HFFc6 (cell line): ENCODE measurements at regions not wholly inside any gene's neighbourhood (a gene's known extent, or its start where the extent isn't known, plus 50 kb on each side); places are given as distances from the start of the nearest gene placed in this dataset.
A peak's percentile ranks its signal among the peaks of the same experiment; 100 is the strongest.

ENCODE experiments used
- DNase-seq: peaks from one replicate; pipeline ENCODE4 v3.0.0-alpha.2; 2018
- H3K27ac Mint-ChIP-seq: 2 replicates; pipeline ENCODE4 v1.8.0; 2020; ENCODE audit warnings: mild to moderate bottlenecking, mixed read lengths
- H3K27me3 Mint-ChIP-seq: 2 replicates; pipeline ENCODE4 v1.8.0; 2021; ENCODE audit warnings: mild to moderate bottlenecking, moderate library complexity, mixed read lengths; ENCODE audit not compliant: insufficient read depth
- H3K36me3 Mint-ChIP-seq: 2 replicates; pipeline ENCODE4 v1.8.0; 2021; ENCODE audit warnings: low read depth, mixed read lengths
- H3K4me1 Mint-ChIP-seq: 2 replicates; pipeline ENCODE4 v1.8.0; 2020; ENCODE audit warnings: low read depth, mixed read lengths
- H3K4me3 Mint-ChIP-seq: 2 replicates; pipeline ENCODE4 v1.8.0; 2020; ENCODE audit warnings: mild to moderate bottlenecking, moderate library complexity, mixed read lengths
- H3K9me3 Mint-ChIP-seq: 2 replicates; pipeline ENCODE4 v1.8.0; 2020; ENCODE audit warnings: mild to moderate bottlenecking, mixed read lengths
- CTCF ChIP-seq: fragments of 200-600 bp; sonication (generic); IDR thresholded peaks from 2 replicates; pipeline ENCODE4 v1.5.0; 2021; ENCODE audit warnings: antibody characterized with exemption, mild to moderate bottlenecking

- Mint-ChIP-seq H3K27ac (no peak overlapping the region), H3K4me1 (peaks cover 24% of the 10 kb centered on the region), H3K4me3 (no peak overlapping the region), H3K27me3 (peaks cover 3% of the 10 kb centered on the region; the same call in 1 of the 2 replicates), H3K9me3 (no peaks in the 10 kb centered on the region), H3K36me3 (no peaks in the 10 kb centered on the region)
- TF ChIP-seq CTCF, result no peak
- no peak for DNase-seq
Observed at GRCh38 chr3:46130631-46131310, 77.3 kb downstream of the CCR1 start.

- H3K27me3 Mint-ChIP-seq, result peaks cover 3% of the 10 kb centered on the region; the same call in 1 of the 2 replicates
- H3K27ac Mint-ChIP-seq, result no peak overlapping the region
- H3K4me1 Mint-ChIP-seq, result peaks cover 25% of the 10 kb centered on the region
- H3K36me3 Mint-ChIP-seq, result no peaks in the 10 kb centered on the region
- TF ChIP-seq CTCF, result no peak
- no peak overlapping the region for H3K4me3 Mint-ChIP-seq
- no peak for DNase-seq
- H3K9me3 Mint-ChIP-seq, result no peaks in the 10 kb centered on the region
Observed at GRCh38 chr3:46129588-46130272, 78.4 kb downstream of the CCR1 start.

- DNase-seq, result peak; percentile 88
- Mint-ChIP-seq H3K27me3 (peaks cover 3% of the 10 kb centered on the region; the same call in 1 of the 2 replicates), H3K4me1 (peaks cover 37% of the 10 kb centered on the region), H3K36me3 (no peaks in the 10 kb centered on the region), H3K4me3 (peak overlapping the region; percentile 22; the same call in 1 of the 2 replicates), H3K9me3 (no peaks in the 10 kb centered on the region), H3K27ac (peak overlapping the region; percentile 88)
- no peak for TF ChIP-seq CTCF
Observed at GRCh38 chr3:46127503-46127902, 80.6 kb downstream of the CCR1 start.

GRCh38 chr3:46124216-46125177, 83.6 kb downstream of the CCR1 start:
- Mint-ChIP-seq H3K4me3 (peak overlapping the region; percentile 19; the same call in 1 of the 2 replicates), H3K27ac (peak overlapping the region; percentile 55; the same call in 1 of the 2 replicates), H3K27me3 (peaks cover 4% of the 10 kb centered on the region), H3K4me1 (peaks cover 37% of the 10 kb centered on the region), H3K9me3 (no peaks in the 10 kb centered on the region), H3K36me3 (no peaks in the 10 kb centered on the region)
- TF ChIP-seq CTCF, result no peak
- peak; percentile 67 for DNase-seq

GRCh38 chr3:46123646-46124045, 84.5 kb downstream of the CCR1 start:
- TF ChIP-seq CTCF, result no peak
- Mint-ChIP-seq H3K27ac (no peak overlapping the region), H3K4me1 (peaks cover 37% of the 10 kb centered on the region), H3K4me3 (no peak overlapping the region), H3K36me3 (no peaks in the 10 kb centered on the region), H3K27me3 (peaks cover 2% of the 10 kb centered on the region), H3K9me3 (no peaks in the 10 kb centered on the region)
- DNase-seq, result no peak
